ENCODE measurements at regions not wholly inside any gene's neighbourhood (a gene's known extent, or its start where the extent isn't known, plus 50 kb on each side); places are given as distances from the start of the nearest gene placed in this dataset.

DNA sequence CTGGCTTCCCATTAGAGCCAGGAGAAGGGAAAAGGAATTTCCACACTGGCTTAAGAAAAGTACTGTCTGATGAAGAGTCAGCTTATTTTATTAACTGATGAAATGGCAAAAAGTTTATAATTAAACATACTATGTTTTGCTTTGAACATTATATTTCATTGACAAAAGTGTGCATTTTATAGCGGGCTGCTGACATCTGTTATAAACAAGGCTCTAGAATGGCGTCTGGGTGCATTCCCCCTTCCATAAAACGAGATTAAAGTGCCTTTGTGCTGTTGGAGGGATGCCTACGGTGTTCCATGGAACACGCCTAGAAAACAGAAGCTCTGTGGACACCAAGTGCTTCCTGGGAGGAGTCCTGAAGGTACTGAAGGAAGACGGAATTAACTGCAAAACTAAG, 220.2 kb downstream of the SNX10 start:
- TF ChIP-seq POLR2AphosphoS5 (IDR thresholded peaks at IDR 0.05; ENCODE audit: insufficient read depth in 1 of 2, low read depth in 1 of 2) (no peak), CTCF (IDR thresholded peaks at IDR 0.05) (no peak), POLR2A (IDR thresholded peaks at IDR 0.05) (no peak)

Data from vagina (tissue), 2 donors.